BJ (cell line): ENCODE measurements at regions not wholly inside any gene's neighbourhood (a gene's known extent, or its start where the extent isn't known, plus 50 kb on each side); places are given as distances from the start of the nearest gene placed in this dataset.

Experiments used
- CTCF ChIA-PET: fragments of 350-600 bp; formaldehyde crosslinking; extraction: SDS; loops from one replicate; lab custom pipeline; 2021; ENCODE audit warnings: antibody characterized with exemption, inconsistent platforms; lab: Yijun Ruan, JAX
- POLR2A ChIA-PET: fragments of 300-600 bp; sonication (Branson Sonifier 250); formaldehyde crosslinking; extraction: SDS; loops from one replicate; lab custom pipeline; 2021; ENCODE audit warnings: antibody characterized with exemption; lab: Charles Lee
- DNase-seq: peaks from one replicate; pipeline ENCODE4 v3.0.0-alpha.2; 2011; ENCODE audit warnings: low read depth
- H3K27me3 ChIP-seq: 2 replicates; pipeline ENCODE4 v1.6.0; 2011; ENCODE audit warnings: low read length; ENCODE audit not compliant: control insufficient read depth, insufficient read depth
- H3K36me3 ChIP-seq: 2 replicates; pipeline ENCODE4 v1.5.1; 2011; ENCODE audit warnings: low read length; ENCODE audit not compliant: control insufficient read depth, insufficient read depth
- H3K4me3 ChIP-seq: 2 replicates; pipeline ENCODE4 v1.5.1; 2011; ENCODE audit warnings: low read depth, mild to moderate bottlenecking, control low read depth, low read length
- TF ChIP-seq, protein P1 (sequence below): IDR thresholded peaks from 2 replicates; pipeline ENCODE4 v1.5.1; 2011; ENCODE audit warnings: low read depth, mild to moderate bottlenecking, control low read depth, inconsistent platforms, low read length, moderate library complexity; ENCODE audit not compliant: insufficient read depth

- no peak for DNase-seq
- CTCF ChIA-PET = interaction anchor here (0.6 to 0.7 kb wide), 2 partner anchors 16 to 179 kb away, joined by 3 read pairs; no protein-coding TSS in a partner anchor
Observed at GRCh38 chr12:4969405-4969804, 59.7 kb downstream of the KCNA1 start.

GRCh38 chr12:4974217-4974616 lies 64.5 kb downstream of the KCNA1 start:
- Histone ChIP-seq H3K4me3 (no peak overlapping the region), H3K36me3 (no peaks in the 10 kb centered on the region), H3K27me3 (peaks cover 3% of the 10 kb centered on the region)
- TF ChIP-seq, protein P1, sequence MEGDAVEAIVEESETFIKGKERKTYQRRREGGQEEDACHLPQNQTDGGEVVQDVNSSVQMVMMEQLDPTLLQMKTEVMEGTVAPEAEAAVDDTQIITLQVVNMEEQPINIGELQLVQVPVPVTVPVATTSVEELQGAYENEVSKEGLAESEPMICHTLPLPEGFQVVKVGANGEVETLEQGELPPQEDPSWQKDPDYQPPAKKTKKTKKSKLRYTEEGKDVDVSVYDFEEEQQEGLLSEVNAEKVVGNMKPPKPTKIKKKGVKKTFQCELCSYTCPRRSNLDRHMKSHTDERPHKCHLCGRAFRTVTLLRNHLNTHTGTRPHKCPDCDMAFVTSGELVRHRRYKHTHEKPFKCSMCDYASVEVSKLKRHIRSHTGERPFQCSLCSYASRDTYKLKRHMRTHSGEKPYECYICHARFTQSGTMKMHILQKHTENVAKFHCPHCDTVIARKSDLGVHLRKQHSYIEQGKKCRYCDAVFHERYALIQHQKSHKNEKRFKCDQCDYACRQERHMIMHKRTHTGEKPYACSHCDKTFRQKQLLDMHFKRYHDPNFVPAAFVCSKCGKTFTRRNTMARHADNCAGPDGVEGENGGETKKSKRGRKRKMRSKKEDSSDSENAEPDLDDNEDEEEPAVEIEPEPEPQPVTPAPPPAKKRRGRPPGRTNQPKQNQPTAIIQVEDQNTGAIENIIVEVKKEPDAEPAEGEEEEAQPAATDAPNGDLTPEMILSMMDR = no peak
- DNase-seq = no peak
- ChIA-PET CTCF (no interaction called here), POLR2A (no interaction called here)

More at GRCh38 chr12:4969405-4969804, 59.7 kb downstream of the KCNA1 start:
- Histone ChIP-seq H3K27me3 (peaks cover 2% of the 10 kb centered on the region; the same call in 1 of the 2 replicates), H3K4me3 (no peak overlapping the region), H3K36me3 (no peaks in the 10 kb centered on the region)
- POLR2A ChIA-PET = no interaction called here
- TF ChIP-seq, protein P1 = no peak

DNA sequence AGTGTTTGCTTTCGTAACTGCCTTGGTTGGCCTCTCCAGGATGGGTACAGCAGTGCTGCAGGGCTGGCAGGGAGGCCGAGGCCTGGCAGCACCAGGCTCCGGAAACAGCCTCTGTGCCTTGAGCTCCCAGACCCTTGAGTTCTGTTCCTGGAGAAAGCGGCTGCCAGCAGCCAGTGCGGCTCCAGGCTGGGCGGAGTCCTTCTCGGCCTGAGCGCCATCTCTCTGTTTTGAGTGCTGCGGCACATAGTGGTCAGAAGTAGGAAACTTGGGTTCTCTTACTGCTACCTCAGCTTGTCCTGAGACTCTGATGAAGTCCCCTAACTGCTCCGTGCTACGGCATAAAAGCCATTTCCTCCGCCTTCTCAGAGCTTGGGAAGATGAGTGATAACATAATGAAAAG lies 65.9 kb downstream of the KCNA1 start:
- Histone ChIP-seq H3K36me3 (no peaks in the 10 kb centered on the region), H3K27me3 (peaks cover 3% of the 10 kb centered on the region), H3K4me3 (no peak overlapping the region)
- TF ChIP-seq, protein P1 = no peak
- no peak for DNase-seq
- CTCF ChIA-PET = interaction anchor here (1.3 kb wide), 2 partner anchors 118 to 120 kb away, joined by 3 to 5 read pairs; no protein-coding TSS in a partner anchor
- POLR2A ChIA-PET = no interaction called here

GRCh38 chr12:4977102-4977501 lies 66.6 kb upstream of the KCNA5 start:
- ChIA-PET CTCF (no interaction called here), POLR2A (no interaction called here)
- H3K4me3 ChIP-seq = no peak overlapping the region
- DNase-seq = no peak
- peaks cover 3% of the 10 kb centered on the region for H3K27me3 ChIP-seq
- TF ChIP-seq, protein P1 = no peak
- no peaks in the 10 kb centered on the region for H3K36me3 ChIP-seq

DNA sequence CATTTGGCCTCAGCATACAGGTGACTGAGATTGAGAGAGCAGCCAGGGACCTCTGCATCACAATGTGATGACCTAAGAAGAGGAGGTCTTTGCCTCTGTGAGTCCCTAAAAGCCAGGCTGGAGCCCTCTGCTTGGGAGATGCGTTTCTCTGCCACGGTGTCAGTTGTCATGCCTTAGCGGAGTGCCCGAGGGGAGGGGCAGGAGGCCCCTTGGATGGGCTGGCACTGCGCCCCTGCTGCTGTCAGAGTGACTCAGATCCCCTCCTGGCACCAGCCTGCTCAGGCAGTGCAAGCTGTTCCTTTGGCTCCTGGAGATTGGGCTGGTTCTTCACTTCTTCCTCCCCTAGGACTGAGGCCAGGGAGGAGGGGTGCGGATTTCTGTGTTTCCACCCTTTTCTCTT lies 64.9 kb upstream of the KCNA5 start:
- Histone ChIP-seq H3K36me3 (no peaks in the 10 kb centered on the region), H3K27me3 (peaks cover 3% of the 10 kb centered on the region), H3K4me3 (no peak overlapping the region)
- ChIA-PET POLR2A (no interaction called here), CTCF (interaction anchor here (1.7 kb wide), 1 partner anchor 124 kb away, joined by 4 read pairs; no protein-coding TSS in a partner anchor)
- no peak for DNase-seq
- TF ChIP-seq, protein P1 = no peak
